ENCODE measurements at regions not wholly inside any gene's neighbourhood (a gene's known extent, or its start where the extent isn't known, plus 50 kb on each side); places are given as distances from the start of the nearest gene placed in this dataset.

- no peak for DNase-seq
- Histone ChIP-seq H3K4me1 (ENCODE audit: control insufficient read depth in 1 of 2, insufficient read depth in 2 of 2, low read depth in 1 of 2, low read length in 1 of 2) (no peaks in the 10 kb centered on the region), H2AFZ (ENCODE audit: low read depth) (no peak overlapping the region), H3K36me3 (replicated peaks in 1 of 2; ENCODE audit: control insufficient read depth in 1 of 2, insufficient read depth in 2 of 2, low read length in 1 of 2) (no peaks in the 10 kb centered on the region), H3K4me3 (ENCODE audit: low read depth in 2 of 2, low read length in 1 of 2) (no peak overlapping the region), H3K27ac (ENCODE audit: low read depth in 2 of 2, low read length in 1 of 2) (no peak overlapping the region), H4K20me1 (ENCODE audit: insufficient read depth) (no peaks in the 10 kb centered on the region), H3K4me2 (no peak overlapping the region), H3K9ac (no peak overlapping the region), H3K9me3 (no peaks in the 10 kb centered on the region), H3K79me2 (ENCODE audit: insufficient read depth) (no peaks in the 10 kb centered on the region), H3K9me2 (no peaks in the 10 kb centered on the region), H3K27me3 (ENCODE audit: insufficient read depth) (no peaks in the 10 kb centered on the region), H3F3A (replicated peaks; ENCODE audit: insufficient read depth) (no peaks in the 10 kb centered on the region)
- TF ChIP-seq MAX (IDR thresholded peaks at IDR 0.05; ENCODE audit: low read depth): no peak
- no peak for TF ChIP-seq FOSL2 (IDR thresholded peaks at IDR 0.05; ENCODE audit: borderline replicate concordance, low read depth)
- no peak for TF ChIP-seq NRF1 (IDR thresholded peaks at IDR 0.05; ENCODE audit: low read depth, low read length)
- no peak for TF ChIP-seq GABPA (IDR thresholded peaks at IDR 0.05; ENCODE audit: low read depth)
- no peak for TF ChIP-seq FOXM1 (IDR thresholded peaks at IDR 0.05; ENCODE audit: low read depth)
- no peak for TF ChIP-seq PBX3 (IDR thresholded peaks at IDR 0.05)
- no peak for TF ChIP-seq RFX5 (IDR thresholded peaks at IDR 0.05; ENCODE audit: low read length)
- TF ChIP-seq CHD2 (IDR thresholded peaks at IDR 0.05; ENCODE audit: low read length, partially characterized antibody): no peak
- no peak for TF ChIP-seq GATA2 (CRISPR knock-in tag; IDR thresholded peaks at IDR 0.05)
- TF ChIP-seq REST (IDR thresholded peaks at IDR 0.05; ENCODE audit: low read depth, low read length): no peak
- no peak for TF ChIP-seq EZH2phosphoT487 (IDR thresholded peaks at IDR 0.05; ENCODE audit: borderline replicate concordance, low read depth)
- WGBS (ENCODE audit: low lambda C conversion rate): 3% methylated on average over 3 of the region's 3 CpGs
- ChIA-PET CTCF (no interaction called here), POLR2A (no interaction called here)
Observed at GRCh38 chr5:25754895-25755294, 1110.1 kb upstream of the CDH10 start.

GRCh38 chr5:25744908-25745307 is 1100.1 kb upstream of the CDH10 start:
- Histone ChIP-seq H3K27me3 (ENCODE audit: insufficient read depth) (no peaks in the 10 kb centered on the region), H3F3A (replicated peaks; ENCODE audit: insufficient read depth) (no peaks in the 10 kb centered on the region), H3K4me1 (ENCODE audit: control insufficient read depth in 1 of 2, insufficient read depth in 2 of 2, low read depth in 1 of 2, low read length in 1 of 2) (no peaks in the 10 kb centered on the region), H3K79me2 (ENCODE audit: insufficient read depth) (no peaks in the 10 kb centered on the region), H4K20me1 (ENCODE audit: insufficient read depth) (no peaks in the 10 kb centered on the region), H3K4me2 (no peak overlapping the region), H3K4me3 (ENCODE audit: low read depth in 2 of 2, low read length in 1 of 2) (no peak overlapping the region), H2AFZ (ENCODE audit: low read depth) (no peak overlapping the region), H3K9me2 (no peaks in the 10 kb centered on the region), H3K9me3 (no peaks in the 10 kb centered on the region), H3K27ac (ENCODE audit: low read depth in 2 of 2, low read length in 1 of 2) (no peak overlapping the region), H3K9ac (no peak overlapping the region), H3K36me3 (replicated peaks in 1 of 2; ENCODE audit: control insufficient read depth in 1 of 2, insufficient read depth in 2 of 2, low read length in 1 of 2) (no peaks in the 10 kb centered on the region)
- ChIA-PET POLR2A (no interaction called here), CTCF (interaction anchor here (0.7 to 1.1 kb wide), 2 partner anchors 15 to 18 kb away, joined by 3 read pairs; no protein-coding TSS in a partner anchor)
- 2% methylated on average over 4 of the region's 4 CpGs for WGBS (ENCODE audit: low lambda C conversion rate)
- TF ChIP-seq USF2 (IDR thresholded peaks at IDR 0.05; ENCODE audit: borderline replicate concordance, low read depth, low read length): no peak
- TF ChIP-seq SIN3A (IDR thresholded peaks at IDR 0.05; ENCODE audit: borderline replicate concordance, low read depth, low read length): no peak
- no peak for TF ChIP-seq MXI1 (IDR thresholded peaks at IDR 0.05; ENCODE audit: low read depth, low read length)
- no peak for TF ChIP-seq YY1 (IDR thresholded peaks at IDR 0.05; ENCODE audit: low read depth)
- no peak for TF ChIP-seq GABPA (IDR thresholded peaks at IDR 0.05; ENCODE audit: low read depth)
- no peak for TF ChIP-seq RFX5 (IDR thresholded peaks at IDR 0.05; ENCODE audit: low read length)
- TF ChIP-seq CHD2 (IDR thresholded peaks at IDR 0.05; ENCODE audit: low read length, partially characterized antibody): no peak
- no peak for TF ChIP-seq SMC3 (IDR thresholded peaks at IDR 0.05; ENCODE audit: low read depth, low read length)
- TF ChIP-seq EZH2phosphoT487 (IDR thresholded peaks at IDR 0.05; ENCODE audit: borderline replicate concordance, low read depth): no peak
- no peak for TF ChIP-seq FOXJ3 (CRISPR knock-in tag; IDR thresholded peaks at IDR 0.05)
- no peak for TF ChIP-seq EP300 (IDR thresholded peaks at IDR 0.05; ENCODE audit: borderline replicate concordance in 1 of 2, low read depth in 1 of 2, low read length in 1 of 2)
- no peak for DNase-seq

Data from SK-N-SH (cell line).